A673 (cell line): ENCODE measurements at regions not wholly inside any gene's neighbourhood (a gene's known extent, or its start where the extent isn't known, plus 50 kb on each side); places are given as distances from the start of the nearest gene placed in this dataset.

Experiments used
- EZH2 ChIP-seq: fragments of 200-600 bp; sonication (generic); IDR thresholded peaks from 2 replicates; pipeline ENCODE4 v1.6.1; 2017; ENCODE audit warnings: borderline replicate concordance, low read depth, mild to moderate bottlenecking, mixed read lengths, antibody characterized with exemption, low read length; ENCODE audit not compliant: poor library complexity, severe bottlenecking
- TF ChIP-seq, protein P1 (sequence below): fragments of 300-800, 200-600 bp; sonication (generic); conservative IDR thresholded peaks from 2 replicates; pipeline ENCODE4 v1.5.1; 2017; ENCODE audit warnings: low read depth, mild to moderate bottlenecking, antibody characterized with exemption, low read length, moderate library complexity, mixed read lengths

- TF ChIP-seq EZH2 = no peak
- TF ChIP-seq, protein P1, sequence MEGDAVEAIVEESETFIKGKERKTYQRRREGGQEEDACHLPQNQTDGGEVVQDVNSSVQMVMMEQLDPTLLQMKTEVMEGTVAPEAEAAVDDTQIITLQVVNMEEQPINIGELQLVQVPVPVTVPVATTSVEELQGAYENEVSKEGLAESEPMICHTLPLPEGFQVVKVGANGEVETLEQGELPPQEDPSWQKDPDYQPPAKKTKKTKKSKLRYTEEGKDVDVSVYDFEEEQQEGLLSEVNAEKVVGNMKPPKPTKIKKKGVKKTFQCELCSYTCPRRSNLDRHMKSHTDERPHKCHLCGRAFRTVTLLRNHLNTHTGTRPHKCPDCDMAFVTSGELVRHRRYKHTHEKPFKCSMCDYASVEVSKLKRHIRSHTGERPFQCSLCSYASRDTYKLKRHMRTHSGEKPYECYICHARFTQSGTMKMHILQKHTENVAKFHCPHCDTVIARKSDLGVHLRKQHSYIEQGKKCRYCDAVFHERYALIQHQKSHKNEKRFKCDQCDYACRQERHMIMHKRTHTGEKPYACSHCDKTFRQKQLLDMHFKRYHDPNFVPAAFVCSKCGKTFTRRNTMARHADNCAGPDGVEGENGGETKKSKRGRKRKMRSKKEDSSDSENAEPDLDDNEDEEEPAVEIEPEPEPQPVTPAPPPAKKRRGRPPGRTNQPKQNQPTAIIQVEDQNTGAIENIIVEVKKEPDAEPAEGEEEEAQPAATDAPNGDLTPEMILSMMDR = no peak
Measured at GRCh38 chr1:208381481-208381880, 137.3 kb upstream of the PLXNA2 start.
